Endothelial cell of umbilical vein (primary cell): ENCODE measurements at regions not wholly inside any gene's neighbourhood (a gene's known extent, or its start where the extent isn't known, plus 50 kb on each side); places are given as distances from the start of the nearest gene placed in this dataset.

Experiments
- BruUV-seq: library from RNA; stranded (reverse); fragments of 400-500 nt; replicated peaks from 2 replicates; lab custom pipeline; 2021; lab: Mats Ljungman, UMichigan
- CTCF ChIA-PET: fragments of 300-600, 350-600 bp; sonication (Branson Sonifier 250); formaldehyde crosslinking; loops from one replicate; lab custom pipeline; 2021; ENCODE audit warnings: antibody characterized with exemption, inconsistent platforms; lab: Charles Lee
- POLR2A ChIA-PET: fragments of 300-600, 350-600 bp; sonication (Branson Sonifier 250); formaldehyde crosslinking; loops from one replicate; lab custom pipeline; 2021; ENCODE audit warnings: antibody characterized with exemption, inconsistent platforms; lab: Charles Lee
- DNase-seq: peaks from one replicate; pipeline ENCODE4 v3.0.0-alpha.2; 2011; ENCODE audit warnings: low read depth, low spot score
- FAIRE-seq: peaks from 2 replicates; lab custom pipeline; 2011; peaks lifted over from hg19 to GRCh38; lab: Jason Lieb, UNC
- H2AFZ ChIP-seq: 2 replicates; pipeline ENCODE4 v1.6.0; 2012; ENCODE audit warnings: low read depth, low read length, control low read depth, inconsistent platforms
- H3K27ac ChIP-seq: 2 replicates; pipeline ENCODE4 v1.5.1; 2011; ENCODE audit warnings: low read depth, mild to moderate bottlenecking, control low read depth, low read length, moderate library complexity; ENCODE audit not compliant: insufficient read depth
- H3K27me3 ChIP-seq, 2 experiments: 2 replicates each; pipeline versions ENCODE4 v1.6.0 to v1.6.1; 2011; ENCODE audit warnings: low read length in 2 of 2, mixed read lengths in 1 of 2; ENCODE audit not compliant: control insufficient read depth in 2 of 2, insufficient read depth in 2 of 2
- H3K36me3 ChIP-seq, 2 experiments: 2 replicates in 1 of 2; 3 replicates in 1 of 2; pipeline ENCODE4 v1.5.1; 2011; ENCODE audit warnings: low read length in 2 of 2, mild to moderate bottlenecking in 1 of 2, moderate library complexity in 1 of 2; ENCODE audit not compliant: control insufficient read depth in 2 of 2, insufficient read depth in 2 of 2; ENCODE audit errors: extremely low read depth in 1 of 2
- H3K4me1 ChIP-seq: 3 replicates; pipeline ENCODE4 v1.5.1; 2011; ENCODE audit warnings: mild to moderate bottlenecking, low read length; ENCODE audit not compliant: control insufficient read depth, insufficient read depth; ENCODE audit errors: extremely low read depth
- H3K4me2 ChIP-seq: 2 replicates; pipeline ENCODE4 v1.6.1; 2011; ENCODE audit warnings: low read length, control low read depth, mixed read lengths; ENCODE audit not compliant: insufficient read depth
- H3K4me3 ChIP-seq, 3 experiments: fragments of 200-600 bp in 1 of 3; sonication (generic), shearing (Covaris generic) in 1 of 3; replicated peaks in 1 of 3; 2 replicates each; pipeline ENCODE4 v1.5.1; 2011 to 2016; ENCODE audit warnings: control low read depth in 3 of 3, low read length in 3 of 3, mild to moderate bottlenecking in 2 of 3, inconsistent platforms in 1 of 3, low read depth in 1 of 3, moderate library complexity in 1 of 3; ENCODE audit not compliant: insufficient read depth in 1 of 3
- H3K79me2 ChIP-seq: 2 replicates; pipeline ENCODE4 v1.6.0; 2012; ENCODE audit warnings: low read length, inconsistent platforms; ENCODE audit not compliant: control insufficient read depth, insufficient read depth
- H3K9ac ChIP-seq: replicated peaks from 2 replicates; pipeline ENCODE3; 2011; ENCODE audit warnings: low read length, control low read depth; ENCODE audit not compliant: insufficient read depth; ENCODE audit errors: extremely low read depth
- H3K9me1 ChIP-seq: replicated peaks from 3 replicates; pipeline ENCODE4 v1.6.0; 2011; ENCODE audit warnings: mild to moderate bottlenecking, low read length; ENCODE audit not compliant: control insufficient read depth, insufficient read depth; ENCODE audit errors: extremely low read depth
- H3K9me3 ChIP-seq: replicated peaks from 2 replicates; pipeline ENCODE4 v1.5.1; 2012; ENCODE audit warnings: low read length, inconsistent platforms; ENCODE audit not compliant: control insufficient read depth, insufficient read depth
- H4K20me1 ChIP-seq: replicated peaks from 2 replicates; pipeline ENCODE3; 2011; ENCODE audit warnings: mild to moderate bottlenecking, low read length; ENCODE audit not compliant: control insufficient read depth, insufficient read depth; ENCODE audit errors: extremely low read depth
- CTCF ChIP-seq, 2 donors: IDR thresholded peaks; 1 replicate in 1 of 2; 2 replicates in 1 of 2; pipeline ENCODE4 v1.5.1; 2011; ENCODE audit warnings: low read length in 2 of 2, mild to moderate bottlenecking in 2 of 2, moderate library complexity in 2 of 2, control low read depth in 1 of 2, inconsistent platforms in 1 of 2, low read depth in 1 of 2; ENCODE audit not compliant: insufficient read depth in 1 of 2; ENCODE audit errors: extremely low read depth in 1 of 2
- EZH2 ChIP-seq: IDR thresholded peaks from 2 replicates; pipeline ENCODE4 v1.6.1; 2012; ENCODE audit warnings: borderline replicate concordance, low read depth, mild to moderate bottlenecking, moderate library complexity, low read length, inconsistent platforms; ENCODE audit not compliant: severe bottlenecking
- FOS ChIP-seq: IDR thresholded peaks from 2 replicates; pipeline ENCODE4 v1.6.1; 2011; ENCODE audit warnings: mild to moderate bottlenecking, low read length, moderate library complexity, borderline replicate concordance; ENCODE audit not compliant: insufficient read depth
- GATA2 ChIP-seq: IDR thresholded peaks from 2 replicates; pipeline ENCODE4 v1.7.0; 2011; ENCODE audit warnings: low read depth, mild to moderate bottlenecking, moderate library complexity, mixed read lengths, low read length; ENCODE audit not compliant: insufficient read length, insufficient read depth
- JUN ChIP-seq: IDR thresholded peaks from 2 replicates; pipeline ENCODE4 v1.6.1; 2011; ENCODE audit warnings: borderline replicate concordance, low read depth; ENCODE audit not compliant: insufficient read length, insufficient read depth
- MYC ChIP-seq: IDR thresholded peaks from one replicate; pipeline ENCODE4 v1.6.1; 2011; ENCODE audit warnings: mild to moderate bottlenecking, low read depth, low read length
- POLR2A ChIP-seq: IDR thresholded peaks from 2 replicates; pipeline ENCODE4 v1.6.1; 2012; ENCODE audit warnings: low read depth, mild to moderate bottlenecking, control low read depth, low read length
- POLR2AphosphoS5 ChIP-seq: IDR thresholded peaks from 2 replicates; pipeline ENCODE4 v1.6.1; 2012; ENCODE audit warnings: low read depth, mild to moderate bottlenecking, control low read depth, low read length, moderate library complexity; ENCODE audit not compliant: insufficient read depth
- dilution Hi-C: fragments of 300-500 bp; cut with MboI; formaldehyde crosslinking; loops from one replicate; pipeline ENCODE4 v1.15.0; 2019; ENCODE audit warnings: low sequenced_read_pairs; ENCODE audit not compliant: extremely low pct_ligation_motif_present
- intact Hi-C: fragments of 100-400 bp; cut with micrococcal nuclease; formaldehyde crosslinking; loops from one replicate; pipeline ENCODE4 v1.10.0; 2022
- TF ChIP-seq, protein P1 (sequence below): IDR thresholded peaks from 2 replicates; pipeline ENCODE4 v1.6.1; 2011; ENCODE audit not compliant: insufficient read depth, insufficient read length

DNA sequence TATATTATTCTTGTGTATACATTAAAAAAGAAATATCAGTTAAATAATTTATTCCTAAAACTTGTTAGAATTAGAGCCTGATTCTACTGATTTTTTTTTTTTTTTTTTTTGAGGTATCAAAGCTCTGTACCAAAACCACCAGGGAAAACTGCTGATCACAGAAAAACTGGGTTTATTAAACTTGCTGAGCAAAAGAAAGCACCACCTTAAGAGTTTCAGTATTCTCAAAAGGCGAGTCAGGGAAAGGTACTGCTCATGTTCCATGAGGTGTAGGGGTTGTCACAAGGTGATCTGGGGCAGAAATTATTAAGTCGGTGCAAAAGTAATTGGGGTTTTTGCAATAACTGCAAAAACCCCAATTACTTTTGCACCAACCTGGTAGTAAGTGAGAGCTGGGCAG, 51.7 kb upstream of the KLF7 start:
- ChIA-PET CTCF (interaction anchor here (0.9 kb wide), 1 partner anchor 109 kb away, joined by 4 read pairs; no protein-coding TSS in a partner anchor), POLR2A (no interaction called here)

More for the DNA sequence above, 51.7 kb upstream of the KLF7 start:
- Histone ChIP-seq H3K79me2 (no peaks in the 10 kb centered on the region), H3K4me3 (no peak overlapping the region), H3K27ac (no peak overlapping the region), H3K4me1 (no peaks in the 10 kb centered on the region), H3K9me3 (no peaks in the 10 kb centered on the region), H2AFZ (no peak overlapping the region), H3K27me3 (no peaks in the 10 kb centered on the region), H3K9ac (no peak overlapping the region), H3K36me3 (no peaks in the 10 kb centered on the region), H3K4me2 (no peak overlapping the region), H4K20me1 (no peaks in the 10 kb centered on the region), H3K9me1 (no peaks in the 10 kb centered on the region)
- no peak for TF ChIP-seq CTCF (IDR thresholded peaks at IDR 0.05; ENCODE audit: extremely low read depth in 1 of 2, insufficient read depth in 1 of 2, low read depth in 1 of 2, low read length in 2 of 2)
- TF ChIP-seq MYC = no peak
- TF ChIP-seq POLR2A = no peak
- TF ChIP-seq FOS = no peak
- no peak for TF ChIP-seq EZH2
- TF ChIP-seq POLR2AphosphoS5 = no peak
- no peak for TF ChIP-seq GATA2
- no peak for TF ChIP-seq JUN
- TF ChIP-seq, protein P1, sequence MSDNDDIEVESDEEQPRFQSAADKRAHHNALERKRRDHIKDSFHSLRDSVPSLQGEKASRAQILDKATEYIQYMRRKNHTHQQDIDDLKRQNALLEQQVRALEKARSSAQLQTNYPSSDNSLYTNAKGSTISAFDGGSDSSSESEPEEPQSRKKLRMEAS = no peak
- intact Hi-C loops = no loop called here
- no peak for DNase-seq
- FAIRE-seq = no peak
- BruUV-seq = no TSS peak
- dilution Hi-C loops = no loop called here
